GM23338 (cell line): ENCODE measurements at regions not wholly inside any gene's neighbourhood (a gene's known extent, or its start where the extent isn't known, plus 50 kb on each side); places are given as distances from the start of the nearest gene placed in this dataset.

Source experiments
- EZH2 ChIP-seq: fragments of 200-600 bp; sonication (generic); IDR thresholded peaks from one replicate; pipeline ENCODE4 v1.8.0; 2017; ENCODE audit warnings: antibody characterized with exemption, mild to moderate bottlenecking, low read depth; ENCODE audit not compliant: unreplicated experiment
- EZH2phosphoT487 ChIP-seq: fragments of 200-600 bp; sonication (generic); IDR thresholded peaks from one replicate; pipeline ENCODE4 v1.8.1; 2018; ENCODE audit warnings: antibody characterized with exemption; ENCODE audit not compliant: unreplicated experiment
- JUNB ChIP-seq: IDR thresholded peaks from one replicate; pipeline ENCODE4 v1.6.1; 2016; ENCODE audit warnings: antibody characterized with exemption; ENCODE audit not compliant: unreplicated experiment
- POLR2AphosphoS5 ChIP-seq: IDR thresholded peaks from 2 replicates; pipeline ENCODE4 v1.6.1; 2016; ENCODE audit warnings: antibody characterized with exemption, low read depth
- TF ChIP-seq, protein P1 (sequence below), 2 experiments: fragments of 200-600 bp in 1 of 2; sonication (generic) in 1 of 2; conservative IDR thresholded peaks; 2 replicates each; pipeline versions ENCODE4 v1.5.1 to v1.6.1; 2016 to 2017; ENCODE audit warnings: antibody characterized with exemption in 2 of 2, low read depth in 2 of 2, mild to moderate bottlenecking in 2 of 2, moderate library complexity in 1 of 2

DNA sequence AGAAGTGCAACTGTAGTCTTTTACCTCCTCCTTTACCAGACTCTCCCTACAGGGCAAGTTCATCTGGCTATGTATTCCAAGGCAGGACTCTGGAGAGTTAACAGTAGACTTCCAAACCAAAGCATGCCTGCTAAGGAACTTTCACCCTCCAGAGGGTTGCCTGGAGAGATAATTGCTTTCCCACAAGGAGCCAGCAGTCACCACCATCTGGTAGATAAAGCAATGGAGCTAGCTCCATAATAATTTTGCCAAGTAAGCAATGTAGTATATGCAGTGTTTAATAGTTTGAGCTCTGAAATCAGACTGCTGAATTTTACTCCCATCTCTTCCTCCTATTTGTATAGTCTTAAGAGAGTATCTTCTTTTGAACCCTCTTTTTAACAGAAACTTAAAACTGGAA lies 566.8 kb upstream of the PTGER4 start:
- no peak for TF ChIP-seq EZH2
- TF ChIP-seq, protein P1, sequence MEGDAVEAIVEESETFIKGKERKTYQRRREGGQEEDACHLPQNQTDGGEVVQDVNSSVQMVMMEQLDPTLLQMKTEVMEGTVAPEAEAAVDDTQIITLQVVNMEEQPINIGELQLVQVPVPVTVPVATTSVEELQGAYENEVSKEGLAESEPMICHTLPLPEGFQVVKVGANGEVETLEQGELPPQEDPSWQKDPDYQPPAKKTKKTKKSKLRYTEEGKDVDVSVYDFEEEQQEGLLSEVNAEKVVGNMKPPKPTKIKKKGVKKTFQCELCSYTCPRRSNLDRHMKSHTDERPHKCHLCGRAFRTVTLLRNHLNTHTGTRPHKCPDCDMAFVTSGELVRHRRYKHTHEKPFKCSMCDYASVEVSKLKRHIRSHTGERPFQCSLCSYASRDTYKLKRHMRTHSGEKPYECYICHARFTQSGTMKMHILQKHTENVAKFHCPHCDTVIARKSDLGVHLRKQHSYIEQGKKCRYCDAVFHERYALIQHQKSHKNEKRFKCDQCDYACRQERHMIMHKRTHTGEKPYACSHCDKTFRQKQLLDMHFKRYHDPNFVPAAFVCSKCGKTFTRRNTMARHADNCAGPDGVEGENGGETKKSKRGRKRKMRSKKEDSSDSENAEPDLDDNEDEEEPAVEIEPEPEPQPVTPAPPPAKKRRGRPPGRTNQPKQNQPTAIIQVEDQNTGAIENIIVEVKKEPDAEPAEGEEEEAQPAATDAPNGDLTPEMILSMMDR (conservative IDR thresholded peaks at IDR 0.05; ENCODE audit: low read depth in 2 of 2): no peak
- TF ChIP-seq POLR2AphosphoS5: no peak
- TF ChIP-seq EZH2phosphoT487: no peak
- no peak for TF ChIP-seq JUNB
